ENCODE measurements at regions not wholly inside any gene's neighbourhood (a gene's known extent, or its start where the extent isn't known, plus 50 kb on each side); places are given as distances from the start of the nearest gene placed in this dataset.

GRCh38 chr3:83514130-83514914 is 1444.5 kb upstream of the CADM2 start:
- DNase-seq, result no peak

- DNase-seq, result no peak
Observed at GRCh38 chr3:83515123-83515522, 1443.7 kb upstream of the CADM2 start.

- DNase-seq, result peak; percentile 75
Observed at GRCh38 chr3:83523470-83524073, 1435.2 kb upstream of the CADM2 start.

GRCh38 chr3:83524901-83525300 is 1433.9 kb upstream of the CADM2 start:
- DNase-seq, result peak; percentile 88

GRCh38 chr3:83559082-83559481 is 1399.7 kb upstream of the CADM2 start:
- DNase-seq, result no peak

- DNase-seq, result peak; percentile 61
Observed at GRCh38 chr3:83567935-83568334, 1390.9 kb upstream of the CADM2 start.

- no peak for DNase-seq
Observed at GRCh38 chr3:83581546-83581945, 1377.2 kb upstream of the CADM2 start.

GRCh38 chr3:83601704-83602103 is 1357.1 kb upstream of the CADM2 start:
- DNase-seq, result no peak

GRCh38 chr3:83622526-83622925 is 1336.3 kb upstream of the CADM2 start:
- DNase-seq, result no peak

GRCh38 chr3:83625261-83625660 is 1333.5 kb upstream of the CADM2 start:
- DNase-seq, result peak; percentile 78

- DNase-seq, result no peak
Observed at GRCh38 chr3:83628471-83628870, 1330.3 kb upstream of the CADM2 start.

- no peak for DNase-seq
Observed at GRCh38 chr3:83632526-83632925, 1326.3 kb upstream of the CADM2 start.

GRCh38 chr3:83633758-83634157 is 1325.0 kb upstream of the CADM2 start:
- no peak for DNase-seq

GRCh38 chr3:83649692-83650091 is 1309.1 kb upstream of the CADM2 start:
- no peak for DNase-seq

- no peak for DNase-seq
Observed at GRCh38 chr3:83655083-83655482, 1303.7 kb upstream of the CADM2 start.

GRCh38 chr3:83662381-83662960 is 1296.3 kb upstream of the CADM2 start:
- no peak for DNase-seq

- peak; percentile 39 for DNase-seq
Observed at GRCh38 chr3:83670416-83670815, 1288.4 kb upstream of the CADM2 start.

- DNase-seq, result no peak
Observed at GRCh38 chr3:83683937-83684598, 1274.7 kb upstream of the CADM2 start.

GRCh38 chr3:83706669-83707068 is 1252.1 kb upstream of the CADM2 start:
- no peak for DNase-seq

GRCh38 chr3:83715307-83715706 is 1243.5 kb upstream of the CADM2 start:
- no peak for DNase-seq

GRCh38 chr3:83729576-83729975 is 1229.2 kb upstream of the CADM2 start:
- no peak for DNase-seq

- DNase-seq, result no peak
Observed at GRCh38 chr3:83734656-83735055, 1224.1 kb upstream of the CADM2 start.

- no peak for DNase-seq
Observed at GRCh38 chr3:83738202-83738601, 1220.6 kb upstream of the CADM2 start.

GRCh38 chr3:83740504-83740903 is 1218.3 kb upstream of the CADM2 start:
- no peak for DNase-seq

Data from NCI-H69 (cell line).